Right renal pelvis (tissue), 4 donors: ENCODE measurements at regions not wholly inside any gene's neighbourhood (a gene's known extent, or its start where the extent isn't known, plus 50 kb on each side); places are given as distances from the start of the nearest gene placed in this dataset.

Source experiments
- DNase-seq, 4 donors: peaks; one replicate each; pipeline ENCODE4 v3.0.0-alpha.2; 2013; ENCODE audit warnings: low read depth in 4 of 4, low spot score in 3 of 4, missing footprints in 1 of 4

DNA sequence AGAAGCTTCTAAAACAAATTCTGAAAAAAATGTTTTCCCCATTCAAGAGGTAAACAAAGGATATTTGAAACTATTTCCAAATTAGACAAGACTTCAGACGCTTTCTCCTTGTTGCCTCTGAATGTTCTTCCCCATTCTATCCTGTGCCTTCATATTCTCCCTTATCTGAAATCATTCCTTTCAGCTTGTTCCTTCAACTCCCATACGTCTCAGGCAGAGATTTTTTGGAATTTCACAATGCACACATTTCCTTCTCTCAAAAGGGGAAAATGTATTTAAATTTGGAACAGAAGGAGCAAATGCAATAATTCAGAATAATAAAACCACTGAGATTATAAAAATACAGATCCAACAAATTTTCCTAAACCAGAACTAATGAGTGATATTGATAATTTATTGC lies 198.7 kb upstream of the IVNS1ABP start:
- no peak for DNase-seq

DNA sequence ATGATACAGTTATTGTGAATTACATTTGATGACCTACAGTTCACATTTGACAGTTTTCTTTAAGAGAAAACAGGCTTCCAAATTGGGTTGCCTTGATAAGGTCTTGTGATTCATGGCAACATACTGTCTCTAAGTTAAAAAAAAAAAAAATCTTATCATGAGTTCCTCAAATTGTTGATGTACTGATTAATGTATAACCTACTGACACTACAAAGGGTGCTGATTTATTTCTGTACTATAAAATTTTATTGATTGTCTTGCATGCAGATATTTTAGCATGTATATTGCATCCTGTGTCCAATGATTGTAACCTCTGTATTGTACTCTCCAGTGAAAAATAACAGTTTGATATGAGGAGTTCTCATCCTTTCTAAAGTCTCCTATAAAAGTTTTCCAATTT lies 197.3 kb upstream of the IVNS1ABP start:
- DNase-seq, result no peak

DNA sequence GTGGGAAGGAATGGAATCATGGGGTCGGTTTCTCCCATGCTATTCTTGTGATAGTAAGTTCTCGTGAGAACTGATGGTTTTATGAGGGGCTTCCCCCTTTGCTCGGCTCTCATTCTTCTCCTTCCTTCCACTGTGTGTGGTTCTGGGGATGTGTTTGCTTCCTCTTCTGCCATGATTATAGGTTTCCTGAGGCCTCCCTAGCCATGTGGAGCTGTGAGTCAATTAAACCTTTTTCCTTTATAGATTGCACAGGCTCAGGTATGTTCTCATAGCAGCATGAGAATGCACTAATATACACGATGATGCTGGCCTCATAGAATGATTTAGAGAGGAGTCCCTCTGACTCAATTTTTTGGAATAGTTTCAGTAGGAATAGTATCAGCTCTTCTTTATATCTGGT lies 195.4 kb upstream of the IVNS1ABP start:
- DNase-seq, result no peak

DNA sequence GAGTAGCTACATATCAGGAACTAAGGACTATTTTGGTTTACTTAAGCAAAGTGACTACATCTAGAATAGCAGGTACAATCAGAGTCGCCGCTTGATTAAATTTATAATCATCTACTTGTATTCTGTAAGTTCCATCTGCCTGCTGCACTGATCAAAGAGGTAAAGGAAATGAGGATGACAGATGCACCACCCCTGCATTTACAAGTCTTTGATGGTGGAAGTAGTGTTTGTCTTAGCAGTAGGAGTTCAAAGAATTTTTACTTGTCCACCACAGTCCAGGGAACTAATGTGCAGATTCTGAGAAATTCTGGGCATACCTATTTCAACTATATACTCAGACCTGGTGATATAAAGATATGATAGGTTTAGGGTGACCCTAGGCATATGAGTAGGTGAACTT lies 184.1 kb upstream of the IVNS1ABP start:
- DNase-seq, result no peak

DNA sequence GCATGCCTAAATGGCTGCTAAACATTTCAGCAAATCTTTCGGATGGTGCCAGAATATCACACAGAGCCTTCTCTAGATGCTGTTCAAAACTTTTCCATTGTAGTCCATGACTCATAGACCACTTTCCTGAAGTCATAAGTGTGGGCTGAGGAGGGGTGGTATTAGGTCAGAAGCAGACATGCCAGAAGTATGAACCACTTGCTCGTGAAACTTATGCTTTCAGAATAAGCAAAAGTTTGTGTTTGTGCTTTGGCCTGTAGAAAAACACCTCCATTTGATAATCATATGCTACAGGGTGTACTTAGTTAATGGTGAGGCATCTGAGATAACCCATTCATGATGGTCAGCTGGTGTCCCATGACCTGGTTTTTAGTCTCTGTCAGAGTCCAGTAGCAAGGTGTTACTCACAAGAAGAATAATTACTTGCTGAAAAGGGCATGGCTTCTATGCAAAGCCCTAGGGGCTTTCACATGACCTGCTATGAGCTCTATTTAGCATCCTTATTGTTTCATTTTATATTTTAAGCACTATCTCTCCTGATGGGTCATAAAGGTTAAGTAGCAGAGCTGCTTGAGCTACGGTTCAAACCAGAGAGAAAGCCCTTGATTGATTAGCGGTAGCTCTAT lies 183.1 kb upstream of the IVNS1ABP start:
- DNase-seq, result no peak

DNA sequence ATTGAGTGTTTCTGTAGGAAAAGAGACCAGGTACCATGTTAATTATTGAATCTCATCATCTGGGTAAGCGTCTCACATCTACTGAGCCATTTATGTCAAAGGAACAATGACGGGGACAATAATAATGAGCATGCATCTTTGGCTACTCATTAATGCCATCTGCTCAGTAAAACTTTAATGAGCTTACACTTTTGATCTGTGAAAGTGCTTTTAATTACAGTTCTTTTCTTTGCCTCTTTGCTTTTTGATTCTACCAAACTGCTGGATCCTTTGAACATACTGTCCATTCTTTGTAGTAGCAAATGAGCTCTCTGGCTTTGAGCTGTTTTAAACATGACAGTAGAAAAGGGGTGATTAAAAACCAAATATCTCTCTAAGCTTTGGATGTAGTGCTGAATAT lies 181.2 kb upstream of the IVNS1ABP start:
- DNase-seq, result no peak

DNA sequence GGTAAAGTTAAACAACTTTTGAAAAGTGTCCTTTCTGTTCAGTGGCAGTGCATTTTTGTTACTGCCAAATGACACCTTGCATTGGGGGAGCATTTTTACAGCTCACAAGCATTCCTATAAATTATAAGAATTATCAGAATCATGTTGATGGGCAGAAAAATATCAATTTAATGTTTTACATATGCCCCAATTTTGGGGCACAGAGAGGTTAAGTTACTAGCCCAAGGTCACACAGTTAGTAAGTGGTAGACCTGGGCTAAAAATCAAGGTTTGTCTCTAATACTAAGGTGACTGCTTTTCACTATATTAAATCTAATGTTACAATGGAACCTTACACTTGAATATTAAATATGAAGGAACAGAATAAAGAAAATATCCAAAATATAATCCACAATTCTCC lies 180.1 kb upstream of the IVNS1ABP start:
- DNase-seq, result no peak

DNA sequence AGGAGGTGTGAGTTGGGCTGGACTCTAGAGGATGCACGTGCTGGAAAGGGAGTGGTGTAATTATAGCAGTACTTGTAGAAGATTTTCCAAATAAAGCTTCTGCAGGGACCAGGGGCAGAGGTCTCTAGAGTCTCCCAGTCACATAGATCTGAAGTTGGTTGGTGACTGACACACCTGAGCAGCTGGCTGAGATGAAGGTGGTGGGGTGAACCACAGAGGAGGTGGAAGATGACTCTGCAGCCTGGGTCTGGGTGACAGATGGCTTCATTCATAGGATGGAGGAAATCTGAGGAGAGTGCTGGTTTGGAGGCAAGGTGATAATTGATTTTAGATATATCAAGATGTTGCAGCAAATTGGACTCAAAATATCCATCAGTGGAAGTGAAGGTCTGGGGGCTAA lies 178.9 kb upstream of the IVNS1ABP start:
- DNase-seq, result no peak

DNA sequence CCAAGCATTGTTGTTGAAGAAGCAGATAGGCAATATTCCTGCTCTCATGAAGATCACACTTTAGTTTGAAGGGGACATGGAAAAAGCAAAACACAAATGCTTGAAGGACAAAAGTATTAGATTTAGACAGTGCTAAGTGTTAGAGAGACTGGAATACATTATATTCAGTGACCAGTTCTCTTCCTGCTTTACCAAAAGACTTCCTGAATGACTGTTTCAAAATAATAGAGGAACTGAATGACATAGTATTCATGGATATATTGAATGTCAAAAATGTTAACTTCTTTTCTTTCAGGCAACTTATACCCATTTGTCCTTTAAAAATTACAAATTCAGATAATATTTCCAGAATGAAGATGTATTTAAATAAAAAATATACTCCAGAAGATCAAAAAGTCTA lies 178.0 kb upstream of the IVNS1ABP start:
- no peak for DNase-seq

DNA sequence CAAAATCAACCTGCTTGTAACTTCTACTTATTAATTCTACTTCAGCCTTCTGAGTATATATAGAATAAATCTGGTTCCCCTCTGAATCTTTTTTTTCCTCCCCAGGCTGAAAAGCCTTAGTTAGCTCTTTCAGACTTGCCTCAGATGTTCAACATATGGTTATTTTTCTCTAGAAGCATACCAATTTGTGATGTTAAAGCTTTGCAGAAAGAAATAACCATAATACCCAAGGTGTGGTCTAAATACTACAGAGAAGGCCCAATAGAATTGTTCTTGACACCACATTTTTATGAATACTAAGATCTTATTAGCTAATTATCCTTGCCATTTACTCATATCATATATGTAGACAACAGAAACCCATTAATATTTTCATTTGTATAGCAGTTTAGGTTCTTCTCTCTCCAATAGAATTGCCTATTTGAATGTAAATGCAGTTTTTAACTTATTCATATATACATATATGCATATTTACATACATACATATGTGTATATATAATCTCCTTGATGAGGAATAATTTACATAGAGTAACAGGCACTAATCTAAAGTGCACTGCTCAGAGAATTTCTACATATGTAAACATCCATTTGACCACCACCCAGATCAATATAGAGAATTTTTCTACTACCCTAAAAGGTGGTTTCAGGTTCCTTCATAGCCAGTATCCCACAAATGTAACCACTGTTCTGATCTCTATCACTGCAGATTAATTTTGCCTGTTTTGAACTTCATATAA lies 175.2 kb upstream of the IVNS1ABP start:
- DNase-seq, result no peak

DNA sequence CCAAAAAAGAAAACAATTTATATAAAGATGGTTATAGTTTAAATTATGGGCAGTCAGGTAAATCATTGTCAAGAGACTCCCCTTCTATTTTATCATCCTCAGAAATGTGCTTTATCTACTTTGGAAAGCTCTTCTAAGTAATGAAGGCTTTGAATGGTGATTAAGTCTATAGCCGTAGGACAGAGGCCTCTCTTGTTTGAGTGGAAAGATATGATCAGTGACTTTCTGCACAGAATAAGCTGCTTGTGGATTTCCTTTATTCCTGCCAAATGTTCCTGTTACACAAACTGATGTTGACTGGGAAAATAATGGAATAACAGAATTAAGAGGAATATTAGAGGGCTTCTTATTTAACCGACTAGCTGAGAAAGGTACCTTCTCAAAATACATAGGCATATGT lies 174.6 kb upstream of the IVNS1ABP start:
- no peak for DNase-seq

DNA sequence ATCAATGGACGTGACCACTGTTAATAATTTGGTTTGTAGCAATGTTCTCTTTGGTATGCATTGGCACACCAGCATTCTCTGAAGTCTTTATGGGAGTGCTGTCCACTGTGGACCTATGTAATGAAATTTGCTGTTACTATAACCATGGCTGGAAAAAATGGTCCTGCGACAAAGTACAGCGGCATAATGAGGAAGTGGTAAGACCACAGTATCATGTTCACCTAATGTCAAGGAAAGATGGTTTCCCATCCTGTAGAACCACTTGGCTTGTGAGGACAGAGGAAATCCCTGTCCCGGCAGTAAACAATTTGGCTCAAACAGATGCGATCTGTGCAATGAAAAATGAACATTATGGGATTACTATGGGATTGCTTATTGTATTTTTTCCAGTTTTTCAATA lies 173.9 kb upstream of the IVNS1ABP start:
- no peak for DNase-seq

DNA sequence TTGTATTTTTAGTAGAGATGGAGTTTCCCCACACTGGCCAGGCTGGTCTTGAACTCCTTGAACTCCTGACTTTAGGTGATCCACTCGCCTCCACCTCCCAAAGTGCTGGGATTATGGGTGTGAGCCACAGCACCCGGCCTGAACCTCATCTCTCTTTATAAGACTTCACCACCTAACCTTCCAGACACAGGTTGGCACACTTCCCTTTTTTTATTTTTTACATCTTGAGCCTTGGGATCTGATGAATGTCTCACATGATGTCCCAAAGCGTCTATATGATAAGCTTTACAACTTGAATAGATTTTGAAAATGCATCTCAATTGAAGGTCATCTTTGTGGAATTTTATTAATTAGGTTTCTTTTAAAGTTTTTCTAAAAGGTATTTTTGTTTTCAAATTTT lies 172.4 kb upstream of the IVNS1ABP start:
- no peak for DNase-seq

DNA sequence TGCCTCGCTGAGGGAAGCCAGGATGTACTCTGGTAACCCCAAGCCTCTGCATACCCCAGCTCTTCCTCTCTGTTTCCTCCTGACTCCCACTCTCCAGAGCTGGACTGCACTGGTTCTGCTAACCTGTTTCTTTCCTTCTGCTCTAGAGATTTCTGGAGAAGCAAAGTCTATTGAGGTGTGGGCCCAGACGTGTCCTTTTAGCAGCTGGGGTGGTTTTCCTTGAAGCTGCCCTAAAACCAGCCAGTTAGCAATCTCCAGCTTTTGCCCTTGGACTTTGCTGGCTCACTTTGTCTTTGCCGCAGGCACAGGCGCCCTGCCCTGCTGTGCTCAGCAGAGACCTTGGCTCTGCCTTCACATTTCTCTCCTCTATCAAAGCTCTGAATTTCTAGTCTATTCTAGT lies 171.8 kb upstream of the IVNS1ABP start:
- DNase-seq, result peak in 1 of 4 donors; percentile 16

DNA sequence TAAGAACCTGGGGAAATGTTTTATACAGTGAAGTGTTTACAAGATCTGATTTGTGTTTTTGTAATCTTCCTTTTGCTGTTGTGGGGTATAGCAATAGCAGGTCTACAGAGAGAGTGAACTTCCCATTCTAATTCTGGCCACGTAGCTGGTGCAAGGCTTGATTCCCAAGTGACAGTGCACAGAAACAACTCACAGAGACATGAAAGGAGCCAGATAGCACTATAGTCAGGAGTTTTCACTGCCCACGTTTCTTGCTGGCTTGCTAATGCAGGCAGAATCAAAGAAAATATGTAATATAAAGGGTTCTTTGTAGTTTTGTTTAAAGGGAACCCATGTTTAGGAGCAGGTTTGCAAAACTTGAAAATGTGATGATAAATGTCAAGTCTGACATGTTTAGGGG lies 170.9 kb upstream of the IVNS1ABP start:
- no peak for DNase-seq

DNA sequence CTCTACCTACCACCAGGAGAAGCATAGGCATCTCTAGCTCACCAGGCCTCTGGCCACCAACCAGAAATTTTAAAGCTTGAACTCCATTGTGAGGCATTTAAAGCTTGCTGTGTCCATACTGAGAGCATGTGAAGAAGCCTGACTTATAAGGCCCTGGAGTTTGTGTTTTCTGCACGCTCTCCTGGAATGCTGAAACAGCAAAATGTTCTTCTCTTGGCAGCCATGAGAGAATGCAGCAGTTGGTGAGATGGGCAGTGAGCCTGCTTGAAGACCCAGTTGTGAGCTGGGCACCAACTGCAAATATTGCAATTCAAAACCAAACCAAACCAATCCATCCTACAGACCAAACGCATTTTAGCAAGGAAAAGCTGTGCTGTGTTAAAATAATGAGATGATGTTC lies 170.0 kb upstream of the IVNS1ABP start:
- no peak for DNase-seq

DNA sequence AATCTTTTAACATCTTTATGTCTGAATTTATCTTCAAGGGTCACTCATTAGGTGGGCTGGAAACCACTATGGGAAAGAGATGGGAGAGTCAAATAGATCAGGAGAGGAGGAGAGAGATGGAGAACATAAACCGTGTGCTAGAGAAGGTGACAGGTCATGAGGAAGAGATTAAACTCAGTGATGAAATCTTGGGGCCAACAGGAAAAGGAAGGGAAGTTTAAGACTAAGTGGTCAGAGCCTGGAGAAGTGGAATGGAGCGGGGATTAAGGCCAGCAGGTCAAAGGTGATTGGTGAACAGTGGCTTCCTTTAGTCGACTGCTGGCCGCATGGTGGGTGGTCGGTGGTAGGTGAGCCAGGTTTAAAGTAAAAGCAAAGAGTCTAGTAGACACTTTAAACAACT lies 169.3 kb upstream of the IVNS1ABP start:
- DNase-seq, result no peak

DNA sequence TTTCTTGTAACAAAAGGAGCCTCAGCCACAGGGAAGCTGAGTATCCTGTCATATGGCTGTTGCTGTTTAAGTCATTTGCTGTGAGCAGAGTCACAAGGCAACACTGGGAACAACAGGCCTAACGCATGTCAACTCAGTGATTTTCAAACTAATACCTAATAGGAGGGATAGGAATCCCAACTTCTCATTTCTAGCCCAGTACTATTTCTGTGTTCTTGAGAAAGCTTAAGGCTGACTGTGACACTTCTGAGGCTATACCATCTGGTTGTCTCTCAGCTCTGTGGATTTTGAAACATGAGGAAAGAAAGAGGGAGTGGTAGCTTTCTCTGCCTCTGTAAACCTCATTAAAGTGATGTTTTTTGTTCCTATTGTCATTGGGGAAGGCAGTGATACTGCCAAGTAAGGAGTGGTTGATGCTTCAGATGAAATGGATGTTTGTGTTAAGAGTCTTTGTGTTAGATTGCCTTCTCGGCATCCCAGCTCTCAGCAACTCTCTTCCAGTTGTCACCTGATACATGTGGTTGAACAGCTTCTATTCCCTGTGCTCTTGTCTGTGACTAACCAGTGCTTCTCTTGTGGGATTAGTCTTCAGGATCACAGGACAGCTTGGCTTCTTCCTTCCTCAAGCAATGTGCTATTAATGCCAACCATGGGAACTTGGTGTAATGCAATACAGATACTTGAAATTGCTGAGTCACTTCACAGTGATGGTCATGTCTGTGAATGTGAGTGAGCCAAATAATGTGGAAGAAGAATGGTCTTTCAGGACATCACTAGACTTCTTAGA lies 166.8 kb upstream of the IVNS1ABP start:
- DNase-seq, result no peak

DNA sequence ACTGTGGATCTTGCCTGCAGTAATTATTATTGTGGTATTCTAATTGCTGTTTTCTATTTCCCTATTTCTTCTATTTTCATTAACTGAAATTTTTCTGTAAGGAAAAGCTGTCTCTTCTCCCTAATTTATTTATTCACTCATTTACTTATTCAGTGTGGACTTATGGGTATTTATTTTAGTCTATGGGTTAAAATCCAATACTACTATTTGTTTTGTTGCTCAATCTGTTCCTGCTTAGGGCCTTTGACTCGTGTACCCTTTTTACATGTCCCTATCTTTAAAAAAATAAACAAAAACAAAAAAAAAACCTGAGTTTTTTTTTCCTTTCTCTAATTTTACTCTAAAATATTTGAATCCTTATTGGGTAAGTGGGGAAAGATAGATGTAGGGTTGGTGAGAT lies 166.2 kb upstream of the IVNS1ABP start:
- DNase-seq, result no peak

DNA sequence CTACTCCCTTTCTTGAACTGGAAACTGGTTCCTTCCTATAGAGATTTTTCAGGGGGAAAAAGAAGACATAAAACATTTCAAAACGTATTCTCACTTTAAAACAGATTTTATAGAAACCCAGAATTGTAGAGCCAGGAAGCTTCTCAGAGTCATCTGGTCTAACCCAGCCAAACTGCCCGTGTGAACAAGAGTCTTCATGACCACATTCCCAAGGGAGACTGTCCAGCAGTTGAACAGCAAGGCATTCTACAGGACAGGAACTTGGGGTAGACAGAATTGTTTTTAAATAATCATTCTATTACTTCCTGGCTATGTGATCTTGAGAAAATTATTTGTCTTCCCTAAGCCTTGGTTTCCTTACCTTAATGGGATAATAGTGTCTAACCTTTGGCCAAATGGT lies 163.5 kb upstream of the IVNS1ABP start:
- no peak for DNase-seq

DNA sequence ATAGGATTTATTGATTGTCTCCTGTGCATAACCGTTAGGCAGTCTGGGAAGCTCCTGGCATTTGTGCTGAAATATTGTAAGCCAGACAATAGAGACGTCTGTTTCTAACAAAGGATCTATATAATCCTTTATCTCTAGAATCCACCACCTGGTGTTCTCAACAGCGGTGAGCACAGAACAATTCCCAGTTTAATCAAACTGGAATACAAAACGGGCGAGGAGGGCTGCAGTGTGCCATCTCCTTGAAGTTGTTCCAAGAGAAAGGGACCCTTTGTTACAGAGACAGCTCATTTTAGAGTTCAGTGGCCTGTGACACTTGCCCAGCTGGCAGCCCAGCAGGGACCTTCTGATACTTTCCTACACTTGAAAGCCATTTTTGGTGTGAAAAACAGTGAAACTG lies 162.8 kb upstream of the IVNS1ABP start:
- DNase-seq, result no peak

DNA sequence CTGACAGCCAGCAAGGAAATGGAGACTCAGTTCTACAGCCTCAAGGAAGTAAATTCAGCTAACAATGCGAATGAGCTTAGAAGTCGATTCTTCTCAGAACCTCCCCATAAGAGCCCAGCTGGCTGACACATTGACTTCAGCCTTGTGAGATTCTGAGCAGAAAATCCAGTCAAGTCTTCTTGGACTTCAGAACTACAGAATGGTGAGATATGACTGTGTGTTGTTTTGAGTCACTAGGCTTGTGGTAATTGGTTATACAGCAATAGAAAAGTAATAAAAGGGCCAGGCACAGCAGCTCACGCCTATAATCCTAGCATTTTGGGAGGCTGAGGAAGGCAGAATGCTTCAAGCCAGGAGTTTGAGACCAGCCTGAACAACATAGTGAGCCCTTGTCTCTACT lies 161.8 kb upstream of the IVNS1ABP start:
- DNase-seq, result no peak
